GM21526 (cell line): ENCODE measurements at regions not wholly inside any gene's neighbourhood (a gene's known extent, or its start where the extent isn't known, plus 50 kb on each side); places are given as distances from the start of the nearest gene placed in this dataset.

ENCODE experiments used
- ATAC-seq: cut with Tn5 transposase; IDR thresholded peaks from one replicate; pipeline ENCODE4 v1.9.1; 2021; ENCODE audit warnings: moderate library complexity; ENCODE audit not compliant: unreplicated experiment, low FRiP score

GRCh38 chr14:98835051-98835824 lies 436.8 kb downstream of the BCL11B start:
- no peak for ATAC-seq

- ATAC-seq: no peak
These were observed 436.2 kb downstream of the BCL11B start for GRCh38 chr14:98835825-98836100.

DNA sequence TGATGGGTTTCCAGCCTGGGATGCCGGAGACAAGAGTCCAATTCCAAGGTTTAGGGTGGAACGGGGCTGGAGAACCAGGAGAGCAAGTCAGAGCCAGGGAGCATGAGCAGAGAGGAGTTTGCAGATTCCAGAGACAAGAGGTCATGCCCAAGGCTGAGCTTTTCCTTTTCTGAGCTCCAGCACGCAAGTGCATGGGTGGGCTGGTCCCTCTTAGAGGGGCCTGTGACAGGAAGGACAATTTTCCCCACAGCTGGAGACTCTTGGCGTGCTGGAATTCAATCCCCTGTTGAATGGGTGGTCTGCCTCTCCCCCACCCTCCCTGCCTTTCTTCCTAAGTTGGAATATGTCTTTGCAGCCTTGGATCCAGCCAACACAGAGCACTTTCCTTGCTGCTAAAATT lies 431.9 kb downstream of the BCL11B start:
- no peak for ATAC-seq

DNA sequence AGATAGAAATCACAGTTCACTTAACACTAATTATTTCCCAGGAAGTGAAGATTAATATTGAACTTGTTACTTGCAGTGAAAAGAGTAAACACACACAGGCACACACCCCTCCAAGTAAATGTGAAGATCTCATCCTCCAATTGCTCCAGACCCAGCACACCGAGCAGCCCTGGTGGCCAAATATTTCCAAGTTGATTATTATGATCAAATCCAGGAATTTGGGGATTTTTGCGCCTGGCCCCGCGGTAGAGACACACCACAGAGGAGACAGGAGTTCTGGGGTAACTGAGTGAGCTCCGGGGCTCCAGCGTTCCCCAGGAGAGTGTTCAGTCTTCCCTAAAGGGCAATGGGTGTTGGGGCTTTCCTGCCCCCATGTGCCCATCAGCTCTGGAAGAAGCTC lies 431.5 kb downstream of the BCL11B start:
- ATAC-seq: no peak

DNA sequence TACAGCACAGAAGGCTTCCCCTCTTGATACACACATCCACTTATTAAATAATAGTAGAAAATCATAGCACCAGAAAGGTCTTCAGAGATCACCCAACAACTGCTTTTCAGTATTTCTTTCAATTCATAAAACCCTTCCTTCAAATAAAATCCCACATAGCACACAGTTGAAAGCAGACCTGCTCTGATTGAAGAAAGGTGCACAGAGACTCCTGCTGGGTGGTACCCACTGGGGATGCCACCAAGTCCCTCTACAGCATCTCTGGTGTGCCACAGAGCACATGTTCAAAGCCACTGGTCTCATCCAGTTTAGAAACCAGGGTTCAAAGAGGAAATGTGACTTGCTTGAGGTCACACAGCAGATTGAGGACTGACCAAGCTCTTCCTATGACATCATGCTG lies 427.5 kb downstream of the BCL11B start:
- no peak for ATAC-seq

- ATAC-seq: no peak
These were observed 424.2 kb downstream of the BCL11B start for GRCh38 chr14:98847521-98848468.

DNA sequence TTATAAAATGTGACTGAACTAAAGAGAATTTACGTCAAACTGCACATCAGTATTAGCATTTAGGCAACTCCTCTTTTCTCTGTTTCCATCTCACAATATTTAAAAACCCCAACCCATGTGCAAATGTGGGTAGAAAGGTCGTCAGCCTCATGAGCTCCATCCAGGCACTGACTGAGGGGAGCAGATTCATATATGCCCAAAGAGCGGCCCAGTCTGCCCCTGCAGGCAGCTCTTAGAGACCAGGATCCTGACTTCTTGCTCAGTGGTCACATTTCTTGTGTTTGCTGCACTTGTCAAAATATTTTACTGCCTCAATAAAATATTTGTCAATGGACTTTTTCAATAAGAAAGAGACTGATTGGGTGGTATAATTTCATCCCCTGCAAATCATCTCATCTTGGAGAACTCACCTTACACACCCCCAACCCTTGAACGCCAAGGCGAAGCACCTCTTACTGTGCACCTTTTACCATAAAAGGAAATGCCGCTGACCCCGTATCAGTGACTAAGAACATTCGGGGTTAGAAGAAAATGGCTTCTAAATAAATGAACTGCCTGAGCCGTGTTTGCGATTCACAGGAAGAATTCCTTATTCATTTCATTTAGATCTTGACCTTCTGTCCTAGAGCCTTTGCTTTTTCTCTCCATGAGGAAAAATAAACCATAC lies 418.8 kb downstream of the BCL11B start:
- ATAC-seq: no peak

DNA sequence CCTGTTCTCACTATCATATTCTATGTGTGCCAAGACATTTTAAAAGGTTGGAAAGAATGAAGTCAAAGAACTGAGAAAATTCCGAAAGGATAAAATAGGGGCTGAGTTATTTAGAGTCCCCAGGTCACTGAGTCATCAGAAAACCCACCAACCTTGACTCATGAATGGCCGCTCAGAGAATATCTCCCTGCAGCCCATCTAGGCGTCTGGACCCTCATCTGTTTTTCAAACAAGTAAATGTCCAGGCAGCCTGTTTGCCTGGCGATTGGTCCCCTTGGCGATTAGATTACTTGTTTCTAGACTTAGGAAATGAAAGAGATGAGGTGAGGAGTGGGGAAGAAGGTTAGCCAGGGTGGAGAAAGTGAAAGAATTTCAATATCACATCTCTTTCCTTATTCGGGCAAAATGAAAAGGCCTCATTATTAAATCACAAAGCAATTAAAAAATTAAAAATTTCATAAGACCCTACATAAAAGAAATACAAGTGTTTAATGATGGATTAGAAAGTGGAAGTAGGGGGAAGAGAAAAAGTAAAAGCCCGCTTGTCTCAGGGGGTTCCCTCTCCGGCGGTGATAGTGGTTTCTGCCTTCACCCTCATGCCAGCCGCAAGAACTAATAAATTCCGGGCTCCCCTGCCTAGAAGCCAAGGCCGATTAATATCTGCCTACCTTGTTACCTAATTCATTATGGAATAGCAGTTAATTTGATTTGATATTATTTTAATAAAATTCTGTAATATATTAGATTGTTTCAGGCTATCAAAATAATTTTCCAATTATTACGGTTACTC lies 415.9 kb downstream of the BCL11B start:
- ATAC-seq: no peak

DNA sequence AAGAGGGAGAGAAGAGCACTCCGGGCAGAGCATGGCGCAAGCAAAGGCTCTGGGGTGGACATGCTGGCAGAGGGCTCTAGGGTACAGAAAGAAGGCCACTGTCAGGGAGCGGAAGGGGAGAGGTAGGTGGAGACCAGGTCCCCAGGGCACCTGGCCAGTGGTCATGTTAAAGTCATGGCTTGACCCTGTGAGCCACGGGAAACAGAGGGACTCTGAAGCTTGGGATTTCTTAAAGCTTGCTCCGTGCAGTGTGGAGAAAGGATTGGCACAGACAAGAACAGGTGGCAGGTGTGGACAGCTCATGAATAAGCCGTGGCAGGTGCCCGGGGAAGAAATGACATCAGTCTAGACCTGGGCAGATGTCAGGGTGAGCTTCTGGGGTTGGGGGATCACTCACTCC lies 413.8 kb downstream of the BCL11B start:
- ATAC-seq: no peak

- ATAC-seq: no peak
These were observed 413.4 kb downstream of the BCL11B start for GRCh38 chr14:98858561-98858960.

GRCh38 chr14:98859301-98859700 lies 412.7 kb downstream of the BCL11B start:
- no peak for ATAC-seq

GRCh38 chr14:98864211-98864610 lies 407.8 kb downstream of the BCL11B start:
- ATAC-seq: no peak

DNA sequence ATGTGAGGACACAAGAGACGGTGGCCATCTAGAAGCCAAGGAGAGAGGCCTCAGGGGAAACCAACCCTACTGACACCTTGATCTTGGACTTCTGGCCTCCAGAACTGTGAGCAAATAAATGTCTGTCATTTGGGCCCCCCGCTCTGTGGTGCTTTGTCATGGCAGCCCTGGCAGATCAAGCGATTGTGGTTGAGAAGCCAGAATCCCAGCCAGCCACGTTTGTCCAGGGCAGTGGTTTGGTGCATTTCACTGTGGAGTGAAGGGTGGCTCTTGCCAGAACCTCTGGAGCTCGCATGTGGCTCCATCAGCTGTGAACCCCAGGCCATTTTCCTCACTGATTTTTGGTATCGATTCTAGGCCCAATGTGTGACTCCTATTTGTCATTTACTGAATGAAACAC lies 404.9 kb downstream of the BCL11B start:
- no peak for ATAC-seq

- no peak for ATAC-seq
These were observed 404.3 kb downstream of the BCL11B start for GRCh38 chr14:98867726-98868125.

DNA sequence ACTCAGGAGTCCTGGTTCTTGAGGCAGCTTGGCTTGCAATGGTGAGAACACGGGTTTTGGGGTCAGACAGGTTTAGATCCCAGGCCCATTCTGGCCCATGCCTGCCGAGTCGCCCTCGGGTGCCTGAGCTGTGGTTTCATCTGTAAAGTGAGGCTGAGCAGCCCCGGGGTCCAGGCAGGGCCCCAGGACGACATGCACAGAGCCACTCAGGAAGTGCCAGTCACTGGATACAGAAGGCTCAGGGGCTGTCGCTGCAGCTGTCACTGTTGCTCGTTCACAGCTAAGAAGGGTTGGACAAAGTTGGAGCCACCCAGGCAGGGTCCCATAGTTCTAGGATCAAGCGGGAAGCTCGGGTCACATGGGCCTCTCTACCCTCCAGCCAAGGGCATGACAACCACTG lies 403.1 kb downstream of the BCL11B start:
- ATAC-seq: no peak

GRCh38 chr14:98871796-98872195 lies 400.2 kb downstream of the BCL11B start:
- no peak for ATAC-seq

GRCh38 chr14:98877065-98877464 lies 394.9 kb downstream of the BCL11B start:
- no peak for ATAC-seq

- ATAC-seq: no peak
These were observed 393.7 kb downstream of the BCL11B start for GRCh38 chr14:98878282-98878681.

GRCh38 chr14:98886982-98887381 lies 385.0 kb downstream of the BCL11B start:
- no peak for ATAC-seq

DNA sequence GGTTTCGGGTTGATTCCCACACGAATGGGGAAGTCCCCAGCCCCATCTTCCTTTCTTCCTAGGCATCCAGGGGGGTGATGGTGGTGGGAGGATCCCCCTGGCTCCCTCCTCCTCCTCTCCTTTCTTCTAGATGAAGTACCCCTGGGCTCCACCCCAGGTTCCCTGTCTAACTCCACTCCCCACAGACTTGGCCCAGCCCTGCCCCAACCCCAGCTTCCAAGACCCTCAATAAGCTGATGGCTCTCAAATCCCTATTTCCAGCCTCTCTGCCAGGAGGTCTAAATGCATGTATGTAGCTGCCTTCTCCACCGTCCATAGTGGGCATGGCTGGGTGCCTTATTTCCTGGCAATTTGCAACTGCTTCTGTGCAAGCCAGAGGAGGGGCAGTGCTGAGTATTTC lies 383.7 kb downstream of the BCL11B start:
- no peak for ATAC-seq
